Astrocyte (in vitro differentiated cells and primary cell): ENCODE measurements at regions not wholly inside any gene's neighbourhood (a gene's known extent, or its start where the extent isn't known, plus 50 kb on each side); places are given as distances from the start of the nearest gene placed in this dataset.

Experiments used
- DNase-seq: peaks from one replicate; pipeline ENCODE4 v3.0.0-alpha.2; 2010; ENCODE audit warnings: low read depth
- FAIRE-seq: peaks from 2 replicates; lab custom pipeline; 2011; peaks lifted over from hg19 to GRCh38; lab: Jason Lieb, UNC
- H2AFZ ChIP-seq: 2 replicates; pipeline ENCODE4 v1.6.0; 2012; ENCODE audit warnings: low read depth, low read length, inconsistent platforms
- H3K27ac ChIP-seq: 2 replicates; pipeline ENCODE4 v1.5.1; 2011; ENCODE audit warnings: low read depth, low read length, inconsistent platforms
- H3K27me3 ChIP-seq: 2 replicates; pipeline ENCODE4 v1.6.0; 2011; ENCODE audit warnings: low read length, inconsistent platforms; ENCODE audit not compliant: insufficient read depth
- H3K36me3 ChIP-seq: 2 replicates; pipeline ENCODE4 v1.5.1; 2011; ENCODE audit warnings: low read length, inconsistent platforms; ENCODE audit not compliant: insufficient read depth
- H3K4me1 ChIP-seq: 2 replicates; pipeline ENCODE4 v1.5.1; 2011; ENCODE audit warnings: low read length, inconsistent platforms; ENCODE audit not compliant: insufficient read depth
- H3K4me2 ChIP-seq: 2 replicates; pipeline ENCODE4 v1.6.0; 2012; ENCODE audit warnings: low read length, inconsistent platforms
- H3K4me3 ChIP-seq: 2 replicates; pipeline ENCODE4 v1.5.1; 2011; ENCODE audit warnings: low read depth, mild to moderate bottlenecking, low read length, inconsistent platforms; ENCODE audit not compliant: insufficient read depth
- H3K79me2 ChIP-seq: 2 replicates; pipeline ENCODE4 v1.6.0; 2012; ENCODE audit warnings: mild to moderate bottlenecking, low read length, inconsistent platforms; ENCODE audit not compliant: insufficient read depth
- H3K9ac ChIP-seq: 2 replicates; pipeline ENCODE4 v1.6.0; 2012; ENCODE audit warnings: mild to moderate bottlenecking, low read length, inconsistent platforms
- H3K9me3 ChIP-seq: 2 replicates; pipeline ENCODE4 v1.5.1; 2012; ENCODE audit warnings: low read depth, mild to moderate bottlenecking, low read length, inconsistent platforms; ENCODE audit not compliant: insufficient read depth
- H4K20me1 ChIP-seq: 2 replicates; pipeline ENCODE4 v1.6.0; 2012; ENCODE audit warnings: low read length, inconsistent platforms; ENCODE audit not compliant: insufficient read depth
- H3K27ac Mint-ChIP-seq: one replicate; pipeline ENCODE4 v1.8.0; 2021; ENCODE audit warnings: mild to moderate bottlenecking, mixed read lengths; ENCODE audit not compliant: unreplicated experiment
- H3K27me3 Mint-ChIP-seq: one replicate; pipeline ENCODE4 v1.8.0; 2021; ENCODE audit warnings: low read depth, mixed read lengths; ENCODE audit not compliant: unreplicated experiment
- H3K36me3 Mint-ChIP-seq: one replicate; pipeline ENCODE4 v1.8.0; 2021; ENCODE audit warnings: low read depth, mixed read lengths; ENCODE audit not compliant: unreplicated experiment
- H3K4me1 Mint-ChIP-seq: one replicate; pipeline ENCODE4 v1.8.0; 2021; ENCODE audit warnings: low read depth, mixed read lengths; ENCODE audit not compliant: unreplicated experiment
- H3K4me3 Mint-ChIP-seq: one replicate; pipeline ENCODE4 v1.8.0; 2021; ENCODE audit warnings: mild to moderate bottlenecking, moderate library complexity, mixed read lengths; ENCODE audit not compliant: unreplicated experiment
- H3K9me3 Mint-ChIP-seq: one replicate; pipeline ENCODE4 v1.8.0; 2021; ENCODE audit warnings: mild to moderate bottlenecking, mixed read lengths; ENCODE audit not compliant: unreplicated experiment
- EZH2 ChIP-seq: IDR thresholded peaks from 2 replicates; pipeline ENCODE4 v1.6.1; 2012; ENCODE audit warnings: mild to moderate bottlenecking, low read length, inconsistent platforms; ENCODE audit not compliant: insufficient read depth
- TF ChIP-seq, protein P1 (sequence below): IDR thresholded peaks from 2 replicates; pipeline ENCODE4 v1.5.1; 2011; ENCODE audit warnings: low read depth, mild to moderate bottlenecking, inconsistent platforms, low read length, moderate library complexity; ENCODE audit not compliant: insufficient read depth

DNA sequence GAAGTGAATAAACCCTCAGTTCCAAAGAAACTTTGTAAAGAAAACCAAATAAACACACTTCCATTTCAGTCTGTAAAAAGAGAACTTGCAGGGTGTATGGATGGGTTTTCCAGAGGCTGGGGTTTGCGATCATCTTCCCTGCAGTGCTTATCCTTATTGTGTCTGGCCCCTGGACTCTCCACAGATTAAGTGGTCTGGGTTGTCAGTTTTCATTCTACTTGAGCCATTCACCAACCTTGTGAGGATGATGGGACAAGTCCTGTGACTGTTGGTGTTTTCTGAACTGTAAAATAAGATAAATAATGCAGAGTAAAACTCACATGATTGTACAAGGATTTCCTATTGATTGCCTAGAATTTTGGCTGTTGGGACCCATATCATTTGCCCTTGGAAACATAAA is 166.1 kb upstream of the MOCS2 start:
- no peak overlapping the region for H3K27ac ChIP-seq

DNA sequence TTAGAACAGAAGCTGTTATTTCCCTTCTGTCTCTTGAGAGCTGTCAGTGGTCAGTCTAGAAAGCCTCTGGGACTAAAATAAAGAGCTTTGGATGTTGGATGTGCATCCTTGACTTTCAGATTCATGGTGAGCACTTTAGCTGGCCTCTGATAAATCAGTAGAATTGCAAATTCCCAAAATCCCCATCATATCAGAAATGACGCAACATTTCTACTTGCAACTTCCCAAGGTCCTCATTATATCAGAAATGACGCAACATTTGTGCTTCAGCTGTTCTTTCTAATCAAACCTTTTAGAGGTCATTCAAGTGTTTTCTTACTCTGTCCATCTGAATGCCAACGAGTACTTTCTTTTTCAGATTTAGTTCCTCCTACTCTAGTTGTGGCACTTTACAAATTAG is 167.3 kb upstream of the MOCS2 start:
- FAIRE-seq (no peak), DNase-seq (no peak)
- H3K27ac Mint-ChIP-seq, result no peak overlapping the region
- Histone ChIP-seq H3K79me2 (no peaks in the 10 kb centered on the region), H3K4me3 (no peak overlapping the region), H3K27ac (no peak overlapping the region), H3K36me3 (no peaks in the 10 kb centered on the region), H3K9me3 (no peaks in the 10 kb centered on the region), H4K20me1 (no peaks in the 10 kb centered on the region), H2AFZ (no peak overlapping the region), H3K4me1 (no peaks in the 10 kb centered on the region), H3K27me3 (no peaks in the 10 kb centered on the region), H3K4me2 (no peak overlapping the region), H3K9ac (no peak overlapping the region)
- H3K27me3 Mint-ChIP-seq, result no peaks in the 10 kb centered on the region
- TF ChIP-seq, protein P1, sequence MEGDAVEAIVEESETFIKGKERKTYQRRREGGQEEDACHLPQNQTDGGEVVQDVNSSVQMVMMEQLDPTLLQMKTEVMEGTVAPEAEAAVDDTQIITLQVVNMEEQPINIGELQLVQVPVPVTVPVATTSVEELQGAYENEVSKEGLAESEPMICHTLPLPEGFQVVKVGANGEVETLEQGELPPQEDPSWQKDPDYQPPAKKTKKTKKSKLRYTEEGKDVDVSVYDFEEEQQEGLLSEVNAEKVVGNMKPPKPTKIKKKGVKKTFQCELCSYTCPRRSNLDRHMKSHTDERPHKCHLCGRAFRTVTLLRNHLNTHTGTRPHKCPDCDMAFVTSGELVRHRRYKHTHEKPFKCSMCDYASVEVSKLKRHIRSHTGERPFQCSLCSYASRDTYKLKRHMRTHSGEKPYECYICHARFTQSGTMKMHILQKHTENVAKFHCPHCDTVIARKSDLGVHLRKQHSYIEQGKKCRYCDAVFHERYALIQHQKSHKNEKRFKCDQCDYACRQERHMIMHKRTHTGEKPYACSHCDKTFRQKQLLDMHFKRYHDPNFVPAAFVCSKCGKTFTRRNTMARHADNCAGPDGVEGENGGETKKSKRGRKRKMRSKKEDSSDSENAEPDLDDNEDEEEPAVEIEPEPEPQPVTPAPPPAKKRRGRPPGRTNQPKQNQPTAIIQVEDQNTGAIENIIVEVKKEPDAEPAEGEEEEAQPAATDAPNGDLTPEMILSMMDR, result no peak
- TF ChIP-seq EZH2, result no peak
- no peaks in the 10 kb centered on the region for H3K9me3 Mint-ChIP-seq
- no peaks in the 10 kb centered on the region for H3K4me1 Mint-ChIP-seq
- no peaks in the 10 kb centered on the region for H3K36me3 Mint-ChIP-seq
- H3K4me3 Mint-ChIP-seq, result no peak overlapping the region

More for the DNA sequence above, 166.1 kb upstream of the MOCS2 start:
- TF ChIP-seq EZH2, result no peak
- TF ChIP-seq, protein P1, result no peak
- H3K36me3 ChIP-seq, result no peaks in the 10 kb centered on the region
- Mint-ChIP-seq H3K4me1 (no peaks in the 10 kb centered on the region), H3K27ac (no peak overlapping the region), H3K36me3 (no peaks in the 10 kb centered on the region), H3K4me3 (no peak overlapping the region), H3K27me3 (no peaks in the 10 kb centered on the region), H3K9me3 (peaks cover 2% of the 10 kb centered on the region)
- no peaks in the 10 kb centered on the region for H3K4me1 ChIP-seq
- H3K79me2 ChIP-seq, result no peaks in the 10 kb centered on the region
- no peak overlapping the region for H3K9ac ChIP-seq
- H3K27me3 ChIP-seq, result no peaks in the 10 kb centered on the region
- H3K4me2 ChIP-seq, result no peak overlapping the region
- H2AFZ ChIP-seq, result no peak overlapping the region
- DNase-seq (no peak), FAIRE-seq (no peak)
- no peaks in the 10 kb centered on the region for H3K9me3 ChIP-seq
- H4K20me1 ChIP-seq, result no peaks in the 10 kb centered on the region
- no peak overlapping the region for H3K4me3 ChIP-seq

DNA sequence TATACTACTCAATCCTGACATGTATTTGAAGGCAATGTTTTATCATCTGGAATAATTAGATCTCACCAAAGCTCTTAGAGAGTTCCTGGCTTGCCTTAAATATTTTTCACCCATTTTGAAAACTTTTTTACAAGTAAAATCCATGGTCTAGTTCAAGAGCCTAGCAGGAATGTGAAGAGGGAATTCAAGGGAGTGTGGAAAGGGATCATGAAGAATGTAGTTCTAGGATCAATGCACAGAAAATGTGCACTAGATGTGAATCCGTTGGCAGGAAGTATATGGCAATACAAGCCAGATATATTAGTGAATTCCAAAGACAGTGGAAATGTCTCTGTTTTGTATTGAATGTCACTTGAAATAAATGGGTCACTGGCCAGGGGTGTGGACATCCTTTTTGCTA is 167.9 kb upstream of the MOCS2 start:
- Mint-ChIP-seq H3K27ac (no peak overlapping the region), H3K9me3 (no peaks in the 10 kb centered on the region), H3K4me3 (no peak overlapping the region), H3K36me3 (no peaks in the 10 kb centered on the region), H3K27me3 (no peaks in the 10 kb centered on the region), H3K4me1 (no peaks in the 10 kb centered on the region)
- no peak for TF ChIP-seq EZH2
- TF ChIP-seq, protein P1, result no peak
- Histone ChIP-seq H3K36me3 (no peaks in the 10 kb centered on the region), H3K27me3 (no peaks in the 10 kb centered on the region), H3K9me3 (no peaks in the 10 kb centered on the region), H3K4me1 (no peaks in the 10 kb centered on the region), H3K9ac (no peak overlapping the region), H3K4me3 (no peak overlapping the region), H4K20me1 (no peaks in the 10 kb centered on the region), H3K79me2 (no peaks in the 10 kb centered on the region), H3K27ac (no peak overlapping the region), H3K4me2 (no peak overlapping the region), H2AFZ (no peak overlapping the region)
- FAIRE-seq (no peak), DNase-seq (no peak)
